HuH-7 (cell line): ENCODE measurements at regions not wholly inside any gene's neighbourhood (a gene's known extent, or its start where the extent isn't known, plus 50 kb on each side); places are given as distances from the start of the nearest gene placed in this dataset.
"Not testable (repeated sequence)": the region's sequence is repeated elsewhere in the genome, so short reads cannot be mapped to it uniquely, and the experiment has no call there.

Experiments used
- DNase-seq: peaks from one replicate; pipeline ENCODE4 v3.0.0; 2011; ENCODE audit warnings: low spot score

GRCh38 chr14:26655128-26655527, 57.3 kb upstream of the NOVA1 start:
- DNase-seq: no peak

DNA sequence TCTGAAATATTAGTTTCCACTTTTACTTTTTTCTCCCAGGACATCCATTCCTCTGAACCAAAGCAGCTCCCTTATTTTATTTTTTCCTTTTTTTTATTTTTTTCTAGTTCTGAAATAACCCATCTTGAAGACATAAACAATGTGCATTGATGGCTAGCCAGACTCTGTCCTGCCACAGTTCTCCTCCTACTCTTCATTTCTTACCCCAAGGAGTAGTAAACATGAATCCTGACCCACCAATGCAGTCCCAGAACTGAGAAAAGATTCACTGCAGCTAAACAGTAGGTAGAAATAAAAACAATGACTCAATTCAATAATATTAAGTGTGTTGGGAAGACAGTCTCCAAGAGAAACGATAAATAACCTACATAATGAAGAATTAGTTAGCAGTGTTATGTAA, 65.7 kb upstream of the NOVA1 start:
- DNase-seq: no peak

DNA sequence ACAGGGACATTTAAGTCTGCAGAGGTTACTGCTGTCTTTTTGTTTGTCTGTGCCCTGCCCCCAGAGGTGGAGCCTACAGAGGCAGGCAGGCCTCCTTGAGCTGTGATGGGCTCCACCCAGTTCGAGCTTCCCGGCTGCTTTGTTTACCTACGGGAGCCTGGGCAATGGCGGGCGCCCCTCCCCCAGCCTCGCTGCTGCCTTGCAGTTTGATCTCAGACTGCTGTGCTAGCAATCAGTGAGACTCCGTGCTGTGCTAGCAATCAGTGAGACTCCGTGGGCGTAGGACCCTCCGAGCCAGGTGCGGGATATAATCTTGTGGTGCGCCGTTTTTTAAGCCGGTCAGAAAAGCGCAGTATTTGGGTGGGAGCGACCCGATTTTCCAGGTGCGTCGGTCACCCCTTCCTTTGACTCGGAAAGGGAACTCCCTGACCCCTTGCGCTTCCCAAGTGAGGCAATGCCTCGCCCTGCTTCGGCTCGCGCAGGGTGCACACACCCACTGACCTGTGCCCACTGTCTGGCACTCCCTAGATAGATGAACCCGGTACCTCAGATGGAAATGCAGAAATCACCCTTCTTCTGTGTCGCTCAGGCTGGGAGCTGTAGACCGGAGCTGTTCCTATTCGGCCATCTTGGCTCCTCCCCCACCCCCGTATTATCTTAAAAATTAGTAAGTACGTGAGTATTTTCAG, 81.0 kb upstream of the NOVA1 start:
- DNase-seq: not testable (repeated sequence)

DNA sequence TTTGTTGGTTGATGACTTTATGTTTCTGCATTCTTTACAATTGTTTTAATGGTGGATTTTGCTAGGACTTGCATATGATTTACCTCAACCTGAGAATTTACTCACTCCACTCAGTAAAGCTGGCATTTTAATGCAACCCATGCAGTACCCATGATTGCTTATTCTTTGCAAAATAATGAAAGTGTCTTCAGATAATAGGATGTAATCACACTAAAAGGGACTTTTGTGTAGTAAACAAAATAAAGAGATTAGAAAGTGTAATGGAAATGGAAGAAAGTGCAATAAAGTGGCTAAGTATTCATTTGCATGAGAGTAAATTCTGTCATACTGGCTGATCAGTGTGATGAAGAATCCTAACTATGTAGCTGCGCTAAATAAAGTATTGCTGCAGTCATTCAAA, 87.6 kb upstream of the NOVA1 start:
- no peak for DNase-seq

GRCh38 chr14:26687301-26687837, 89.5 kb upstream of the NOVA1 start:
- no peak for DNase-seq

DNA sequence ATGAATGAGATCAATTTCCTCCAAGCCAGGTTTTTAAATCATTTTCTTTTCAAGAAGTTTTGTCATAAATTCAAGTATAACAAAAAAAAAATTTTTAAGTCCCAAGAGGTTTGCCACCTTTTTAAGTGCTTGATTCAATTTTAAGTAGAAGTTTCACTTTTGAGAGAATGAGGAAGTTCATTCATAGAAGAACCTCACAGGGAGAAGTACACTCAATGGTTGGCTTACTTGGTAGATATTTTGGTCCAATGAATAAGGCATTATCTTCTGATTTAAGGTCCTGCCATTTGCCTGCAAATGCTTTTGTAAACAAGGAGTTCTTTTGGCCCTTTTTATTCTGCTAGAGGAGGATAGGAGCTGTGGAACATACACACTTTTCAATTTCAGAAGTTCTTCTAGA, 96.7 kb upstream of the NOVA1 start:
- DNase-seq: no peak

DNA sequence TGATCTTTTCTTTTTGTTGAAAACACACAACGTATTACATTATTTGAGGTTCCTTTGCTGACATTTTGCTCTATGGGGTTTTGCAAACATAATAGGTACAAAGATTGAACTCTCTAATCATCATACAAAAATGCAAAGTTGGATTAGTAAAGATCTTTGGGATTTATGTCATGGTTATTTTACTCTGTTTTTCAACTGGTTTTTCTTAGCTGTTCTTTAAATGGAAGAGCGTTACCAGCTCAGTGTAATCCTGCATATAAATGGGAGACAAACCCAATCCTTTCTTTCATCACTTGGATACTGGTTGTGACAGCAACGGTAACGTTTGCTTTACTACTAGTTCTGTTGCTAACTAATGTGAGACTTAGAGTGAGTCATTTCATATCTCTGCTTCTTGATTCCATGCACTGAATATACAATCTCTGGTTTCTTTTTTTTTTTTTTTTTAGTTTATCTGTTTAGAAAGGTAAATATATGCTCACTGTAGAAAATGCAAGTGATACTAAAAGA, 104.9 kb upstream of the NOVA1 start:
- DNase-seq: no peak

- no peak for DNase-seq
Observed at GRCh38 chr14:26703686-26704366, 106.0 kb upstream of the NOVA1 start.

DNA sequence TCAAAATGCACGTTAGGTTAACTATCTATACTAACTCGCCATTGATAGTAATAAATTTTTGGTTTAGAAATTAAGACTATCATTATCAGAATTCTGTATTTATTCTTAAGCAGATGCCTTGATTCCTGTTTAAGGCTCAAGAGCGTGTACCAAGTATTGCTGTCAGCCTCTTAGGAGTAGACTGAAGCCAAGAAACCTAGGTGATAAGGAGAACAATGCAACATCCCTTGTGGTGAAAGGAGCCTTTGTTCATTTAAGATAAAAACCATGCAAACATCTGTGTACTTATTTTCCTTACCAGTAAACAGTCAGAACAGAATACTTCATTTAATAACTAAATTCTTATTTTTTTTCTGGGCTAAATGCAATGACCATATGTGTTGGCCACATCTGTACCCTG, 109.4 kb upstream of the NOVA1 start:
- no peak for DNase-seq

- no peak for DNase-seq
Observed at GRCh38 chr14:26709019-26709418, 111.2 kb upstream of the NOVA1 start.

DNA sequence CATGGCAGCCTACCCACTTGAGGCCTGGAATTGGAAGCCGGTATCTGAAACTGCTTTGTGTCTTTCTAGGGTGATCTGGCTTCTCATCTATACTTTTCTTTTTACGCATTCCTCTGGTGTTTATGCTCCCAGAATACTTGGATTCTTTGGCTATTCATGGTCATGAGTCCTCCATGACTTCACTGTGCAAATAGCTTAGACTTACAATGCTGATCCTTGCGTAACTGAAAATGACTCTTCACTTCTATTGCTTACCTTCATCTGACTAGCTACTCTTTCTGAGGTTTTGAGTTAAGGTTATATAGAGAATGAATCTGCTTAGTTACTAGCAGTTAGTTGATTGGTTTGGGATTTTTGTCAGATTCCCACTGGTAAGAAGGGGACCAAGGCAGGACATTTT, 121.7 kb upstream of the NOVA1 start:
- DNase-seq: peak; percentile 26

DNA sequence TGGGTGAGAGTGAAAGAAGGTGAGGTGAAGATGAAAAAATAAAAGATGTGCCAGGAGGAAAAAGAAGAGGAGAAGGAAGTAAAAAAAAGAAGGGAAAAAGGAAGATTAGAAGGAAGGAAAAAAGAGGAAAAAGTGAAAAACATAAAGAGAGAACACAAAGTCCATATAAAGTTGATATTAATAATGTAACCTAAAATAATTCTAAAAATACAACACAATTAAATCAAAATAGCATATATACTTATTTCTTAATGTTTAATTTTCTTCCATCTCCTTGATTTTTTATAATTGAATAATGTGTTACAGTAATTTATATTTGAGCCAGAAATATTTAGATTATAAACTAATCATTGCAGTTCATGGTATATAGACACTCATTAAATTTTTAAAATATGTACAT, 124.4 kb upstream of the NOVA1 start:
- no peak for DNase-seq

DNA sequence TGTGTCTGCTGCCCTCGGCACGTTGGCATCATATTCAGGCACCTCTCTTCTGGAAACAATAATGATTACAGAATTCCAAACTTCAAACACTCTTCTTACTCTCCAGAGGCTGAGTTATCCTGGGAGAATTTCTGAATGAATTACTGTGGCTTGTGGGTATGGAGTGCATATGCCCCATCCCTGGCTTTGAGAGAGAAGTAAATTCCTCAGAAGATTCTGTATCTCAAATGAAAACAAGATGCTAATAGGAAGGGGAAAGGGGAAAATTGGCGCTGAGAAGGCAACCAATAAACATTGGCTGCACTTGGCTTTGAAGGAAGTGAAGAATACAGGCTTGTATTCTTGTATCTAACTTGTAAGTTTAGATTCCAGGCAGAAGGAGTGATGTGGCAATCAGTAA, 132.0 kb upstream of the NOVA1 start:
- no peak for DNase-seq

- peak; percentile 35 for DNase-seq
Observed at GRCh38 chr14:26730929-26731618, 133.2 kb upstream of the NOVA1 start.

- no peak for DNase-seq
Observed at GRCh38 chr14:26735811-26736210, 138.0 kb upstream of the NOVA1 start.

- no peak for DNase-seq
Observed at GRCh38 chr14:26738571-26738970, 140.7 kb upstream of the NOVA1 start.

GRCh38 chr14:26741711-26742212, 143.9 kb upstream of the NOVA1 start:
- DNase-seq: no peak

GRCh38 chr14:26743284-26743683, 145.5 kb upstream of the NOVA1 start:
- DNase-seq: no peak

DNA sequence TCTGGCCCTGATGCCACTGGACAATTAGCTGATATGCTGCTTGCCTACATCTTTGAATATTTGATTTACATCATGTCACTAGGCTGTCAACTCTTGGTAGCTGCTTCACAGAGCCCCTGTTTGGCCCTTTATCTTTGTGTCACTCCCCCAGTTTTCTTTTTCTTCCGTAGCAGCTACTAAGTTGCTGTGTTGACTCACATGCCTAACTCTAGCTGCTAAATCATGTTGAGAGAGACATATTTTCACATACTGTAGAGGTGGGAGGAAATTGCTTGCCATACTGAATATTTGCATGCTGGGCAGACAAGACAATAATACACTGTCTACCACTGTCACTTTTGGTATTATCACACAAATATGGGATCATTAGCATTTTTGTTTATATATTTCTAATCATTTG, 147.1 kb upstream of the NOVA1 start:
- no peak for DNase-seq

- DNase-seq: no peak
Observed at GRCh38 chr14:26761532-26761931, 163.7 kb upstream of the NOVA1 start.

DNA sequence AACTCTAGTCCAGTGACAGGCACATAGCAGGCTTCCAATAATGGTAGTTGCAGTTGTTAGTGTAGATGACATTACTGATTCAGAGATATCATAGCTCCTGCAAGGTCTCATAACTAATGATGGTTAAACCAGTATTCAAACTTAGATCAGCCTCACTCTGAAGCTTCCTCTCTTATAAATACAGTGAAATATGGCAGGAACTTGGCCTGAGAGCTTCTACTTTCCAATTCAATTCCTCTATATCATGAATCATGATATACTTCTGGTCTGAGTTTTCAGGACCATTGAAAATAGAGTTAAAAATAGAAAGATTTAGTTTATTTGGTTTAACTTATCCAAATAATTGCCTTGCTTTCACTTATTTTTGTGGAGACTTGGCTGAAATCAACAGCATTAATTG, 167.5 kb upstream of the NOVA1 start:
- DNase-seq: no peak

- peak; percentile 15 for DNase-seq
Observed at GRCh38 chr14:26765768-26766520, 168.1 kb upstream of the NOVA1 start.
